GM12891 (cell line): ENCODE measurements at regions not wholly inside any gene's neighbourhood (a gene's known extent, or its start where the extent isn't known, plus 50 kb on each side); places are given as distances from the start of the nearest gene placed in this dataset.

Experiments used
- PAX5 ChIP-seq: IDR thresholded peaks from 2 replicates; pipeline ENCODE4 v1.6.1; 2011; ENCODE audit warnings: low read length, moderate library complexity, mild to moderate bottlenecking; ENCODE audit not compliant: insufficient read depth, severe bottlenecking
- POLR2A ChIP-seq: IDR thresholded peaks from 2 replicates; pipeline ENCODE4 v1.6.1; 2011; ENCODE audit warnings: low read depth, low read length, control low read depth
- POLR2AphosphoS5 ChIP-seq: IDR thresholded peaks from 2 replicates; pipeline ENCODE4 v1.6.1; 2011; ENCODE audit warnings: low read depth, low read length, control low read depth

- no peak for TF ChIP-seq POLR2A
- TF ChIP-seq POLR2AphosphoS5, result no peak
- no peak for TF ChIP-seq PAX5
Measured at GRCh38 chr18:60754413-60755009, 381.9 kb upstream of the MC4R start.
